ENCODE measurements at regions not wholly inside any gene's neighbourhood (a gene's known extent, or its start where the extent isn't known, plus 50 kb on each side); places are given as distances from the start of the nearest gene placed in this dataset.
"Not testable (repeated sequence)": the region's sequence is repeated elsewhere in the genome, so short reads cannot be mapped to it uniquely, and the experiment has no call there.

DNA sequence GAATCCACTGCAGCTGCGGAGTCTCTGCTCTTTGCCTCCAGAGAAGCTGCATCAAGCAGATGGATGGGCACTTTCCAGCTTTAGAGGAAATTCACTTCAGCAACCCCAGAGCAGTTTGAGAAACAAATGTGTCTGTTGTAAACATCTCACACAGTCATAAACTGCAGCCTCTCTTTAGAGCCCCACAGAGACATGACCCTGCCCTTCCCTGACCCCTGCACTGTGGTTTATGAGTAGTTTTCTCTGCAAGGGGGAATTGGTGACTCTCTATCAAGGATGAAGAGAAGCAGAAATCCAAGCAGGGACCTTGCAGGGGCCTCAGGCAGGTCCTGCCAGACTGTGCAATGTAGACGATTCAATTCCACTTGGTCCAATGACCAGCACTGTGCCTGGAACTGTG, 160.2 kb downstream of the SH2D4B start:
- DNase-seq (ENCODE audit: low read depth) = no peak

- DNase-seq (ENCODE audit: low read depth) = peak; percentile 51
Measured at GRCh38 chr10:80699602-80700039, 161.9 kb downstream of the SH2D4B start.

DNA sequence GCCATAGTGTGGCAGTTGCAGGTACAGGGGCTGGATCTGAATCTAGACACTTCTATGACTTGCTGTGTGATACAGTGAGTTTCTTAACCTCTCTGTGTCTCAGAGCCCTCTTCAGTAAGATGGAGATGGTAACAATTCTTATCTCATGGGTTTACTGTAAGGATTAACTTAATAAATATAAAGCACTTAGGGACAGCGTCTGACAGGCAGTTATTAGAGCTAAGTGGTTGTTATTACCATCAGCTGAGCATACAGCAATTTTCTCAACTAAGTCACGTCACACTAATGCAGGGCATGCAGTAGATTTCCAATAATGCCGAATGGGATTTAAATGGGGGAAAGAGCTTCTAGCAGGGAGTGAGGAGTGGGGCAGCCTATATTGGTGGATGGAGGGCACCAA, 162.6 kb downstream of the SH2D4B start:
- DNase-seq (ENCODE audit: low read depth) = no peak

GRCh38 chr10:80700760-80701444, 163.2 kb downstream of the SH2D4B start:
- no peak for DNase-seq (ENCODE audit: low read depth)

GRCh38 chr10:80701706-80702105, 164.0 kb downstream of the SH2D4B start:
- DNase-seq (ENCODE audit: low read depth) = no peak

GRCh38 chr10:80702143-80702542, 164.4 kb downstream of the SH2D4B start:
- no peak for DNase-seq (ENCODE audit: low read depth)

DNA sequence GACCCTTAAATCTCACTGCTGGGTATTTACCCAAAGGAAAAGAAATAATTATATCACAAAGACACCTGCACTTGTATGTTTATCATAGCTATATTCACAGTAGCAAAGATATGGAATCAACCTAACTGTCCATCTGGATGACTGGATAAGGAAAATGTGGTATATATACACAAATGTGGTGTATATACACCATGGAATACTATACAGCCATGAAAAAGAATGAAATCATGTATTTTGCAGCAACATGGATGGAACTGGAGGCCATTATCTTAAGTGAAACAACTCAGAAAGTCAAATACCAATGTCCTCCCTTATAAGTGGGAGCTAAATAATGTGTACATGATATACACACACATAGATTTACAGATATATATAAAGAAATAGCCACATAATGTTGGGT, 168.2 kb downstream of the SH2D4B start:
- DNase-seq (ENCODE audit: low read depth) = no peak

GRCh38 chr10:80708185-80708584, 170.5 kb downstream of the SH2D4B start:
- DNase-seq (ENCODE audit: low read depth) = no peak

GRCh38 chr10:80708808-80709207, 171.1 kb downstream of the SH2D4B start:
- DNase-seq (ENCODE audit: low read depth) = no peak

DNA sequence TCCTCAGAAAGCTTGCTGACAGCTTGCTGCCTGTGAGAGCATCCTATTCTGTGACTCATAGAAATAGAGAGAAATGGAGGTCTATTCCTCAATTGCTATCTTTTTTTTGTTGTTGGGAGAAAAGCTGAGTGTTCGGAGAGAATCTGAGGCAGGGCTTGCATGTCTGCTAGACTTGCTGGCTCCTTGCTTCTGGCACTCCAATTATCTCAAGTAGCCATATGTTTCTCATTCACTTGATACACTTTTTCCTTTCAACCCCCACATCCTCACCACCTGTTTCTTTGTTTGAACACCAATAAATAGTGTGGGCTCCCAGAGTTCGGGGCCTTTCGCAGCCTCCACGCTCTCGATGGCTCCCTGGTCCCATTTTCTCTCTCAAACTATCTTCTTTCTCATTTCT, 172.2 kb downstream of the SH2D4B start:
- DNase-seq (ENCODE audit: low read depth) = no peak

DNA sequence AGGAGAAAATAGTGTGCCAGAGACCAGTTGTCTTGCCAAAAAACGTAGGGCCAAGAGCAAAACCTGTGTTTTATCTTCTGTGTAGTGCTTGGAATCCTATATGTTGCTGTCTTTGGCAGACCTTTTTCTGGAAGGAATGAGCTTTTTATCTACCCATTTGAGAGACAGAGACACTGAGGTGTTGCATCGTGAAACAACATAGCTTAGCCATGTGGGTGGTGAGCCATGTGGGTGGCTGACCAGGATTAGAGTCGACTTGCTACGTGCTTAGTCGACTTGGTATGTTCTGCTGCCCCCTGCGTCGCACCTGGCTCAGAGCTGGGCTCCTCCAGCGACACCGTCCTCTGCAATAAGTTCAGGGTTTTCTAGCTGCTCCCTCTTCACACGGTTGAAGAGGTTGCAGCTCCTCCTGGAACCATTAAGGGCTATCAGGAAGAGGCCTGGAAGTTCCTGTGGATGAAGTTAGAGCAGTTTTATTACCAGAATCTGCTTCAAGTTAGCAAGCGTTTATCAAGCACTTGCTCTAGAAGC, 175.8 kb downstream of the SH2D4B start:
- DNase-seq (ENCODE audit: low read depth) = no peak

GRCh38 chr10:80714566-80714965, 176.9 kb downstream of the SH2D4B start:
- DNase-seq (ENCODE audit: low read depth) = no peak

DNA sequence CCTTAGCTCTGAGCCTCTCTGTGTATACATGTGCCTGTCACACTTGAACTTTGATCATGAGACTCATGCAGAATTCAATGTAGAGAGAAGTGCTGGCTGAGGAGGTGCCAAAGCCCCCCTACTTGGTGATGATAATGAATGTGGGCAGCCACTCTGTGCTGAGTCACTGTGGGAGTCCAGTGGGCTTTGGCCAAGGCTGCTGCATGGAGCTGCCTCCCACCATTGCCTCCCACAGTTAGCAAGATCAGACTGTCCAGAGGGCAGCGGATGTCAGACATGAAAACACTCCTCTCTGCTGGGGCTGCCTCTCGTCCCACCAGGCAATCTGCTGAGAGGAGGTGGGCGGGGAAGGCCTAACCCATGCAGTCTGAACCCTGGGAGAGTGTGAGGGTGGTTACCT, 180.3 kb downstream of the SH2D4B start:
- no peak for DNase-seq (ENCODE audit: low read depth)

- no peak for DNase-seq (ENCODE audit: low read depth)
Measured at GRCh38 chr10:80719935-80720334, 182.2 kb downstream of the SH2D4B start.

- DNase-seq (ENCODE audit: low read depth) = no peak
Measured at GRCh38 chr10:80720549-80720948, 182.8 kb downstream of the SH2D4B start.

DNA sequence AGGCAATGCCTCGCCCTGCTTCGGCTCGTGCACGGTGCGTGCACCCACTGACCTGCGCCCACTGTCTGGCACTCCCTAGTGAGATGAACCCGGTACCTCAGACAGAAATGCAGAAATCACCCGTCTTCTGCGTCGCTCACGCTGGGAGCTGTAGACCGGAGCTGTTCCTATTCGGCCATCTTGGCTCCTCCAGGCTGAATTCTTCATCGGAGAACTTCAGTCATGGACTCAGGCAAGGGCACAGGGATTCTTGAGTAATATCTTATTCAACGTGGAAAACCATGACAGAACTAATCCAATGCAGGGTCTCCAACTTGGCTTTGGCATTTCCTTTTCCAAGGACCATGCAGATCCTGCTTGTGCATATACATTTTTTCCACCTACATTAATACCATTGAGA, 190.7 kb downstream of the SH2D4B start:
- not testable (repeated sequence) for DNase-seq (ENCODE audit: low read depth)

- DNase-seq (ENCODE audit: low read depth) = no peak
Measured at GRCh38 chr10:80729896-80730295, 192.2 kb downstream of the SH2D4B start.

DNA sequence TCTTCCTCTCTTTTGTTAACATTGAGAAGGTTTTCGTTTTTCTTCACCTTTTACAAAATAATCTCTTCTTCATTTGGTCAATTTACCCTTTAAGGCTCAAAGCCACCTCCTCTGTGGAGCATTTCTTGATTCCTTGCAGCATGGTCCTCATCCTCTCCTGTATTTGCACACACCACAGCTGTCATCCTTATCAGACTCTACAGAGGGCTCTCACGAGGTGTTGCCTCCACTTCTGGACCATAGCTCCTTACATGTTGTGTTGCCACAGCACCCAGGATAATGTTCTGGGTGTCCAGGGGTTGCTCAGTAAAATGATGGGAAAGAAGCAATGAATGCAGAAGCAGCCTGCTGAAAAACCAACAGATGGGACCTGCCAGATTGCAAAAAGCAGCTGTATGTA, 192.8 kb downstream of the SH2D4B start:
- no peak for DNase-seq (ENCODE audit: low read depth)

DNA sequence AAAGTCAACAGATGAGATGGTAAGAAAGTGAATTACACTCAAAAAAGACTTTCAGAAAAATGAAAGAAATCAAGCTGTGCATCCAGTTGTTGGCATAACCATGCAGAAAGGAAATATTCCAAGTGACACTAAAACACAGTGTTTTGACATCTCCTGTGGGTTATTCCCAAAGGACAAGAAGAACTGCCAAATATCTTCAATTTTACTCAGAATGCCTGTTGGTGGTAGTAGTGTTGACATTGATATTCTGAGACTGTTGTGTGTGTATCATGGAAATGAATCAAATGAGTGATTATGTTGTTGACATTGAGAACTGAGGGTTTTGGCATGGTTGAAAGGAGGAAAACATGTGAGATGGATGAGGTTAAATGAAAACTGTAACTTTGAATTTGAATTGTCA, 196.9 kb downstream of the SH2D4B start:
- DNase-seq (ENCODE audit: low read depth) = no peak

- no peak for DNase-seq (ENCODE audit: low read depth)
Measured at GRCh38 chr10:80737209-80737608, 199.5 kb downstream of the SH2D4B start.

DNA sequence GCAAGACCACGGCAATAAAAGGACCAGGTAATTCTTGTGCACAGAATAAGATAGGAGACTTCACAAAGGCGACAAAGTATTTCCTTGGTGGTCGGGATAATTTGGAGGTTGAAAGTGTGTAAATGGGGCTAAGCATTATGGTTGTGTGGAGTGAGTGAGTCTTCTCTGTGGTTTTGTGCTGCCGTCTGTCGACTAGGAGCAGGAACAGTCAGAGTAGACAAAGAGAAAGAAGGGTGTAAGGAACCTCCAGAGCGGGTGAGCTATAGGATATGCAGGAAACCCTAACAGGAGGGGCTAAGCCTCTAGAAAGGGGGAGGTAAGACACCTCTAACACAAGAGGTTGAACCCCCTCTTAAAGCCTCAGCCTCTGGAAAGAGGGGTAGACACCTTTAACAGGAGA, 201.6 kb downstream of the SH2D4B start:
- no peak for DNase-seq (ENCODE audit: low read depth)

GRCh38 chr10:80739963-80740715, 202.4 kb downstream of the SH2D4B start:
- no peak for DNase-seq (ENCODE audit: low read depth)

DNA sequence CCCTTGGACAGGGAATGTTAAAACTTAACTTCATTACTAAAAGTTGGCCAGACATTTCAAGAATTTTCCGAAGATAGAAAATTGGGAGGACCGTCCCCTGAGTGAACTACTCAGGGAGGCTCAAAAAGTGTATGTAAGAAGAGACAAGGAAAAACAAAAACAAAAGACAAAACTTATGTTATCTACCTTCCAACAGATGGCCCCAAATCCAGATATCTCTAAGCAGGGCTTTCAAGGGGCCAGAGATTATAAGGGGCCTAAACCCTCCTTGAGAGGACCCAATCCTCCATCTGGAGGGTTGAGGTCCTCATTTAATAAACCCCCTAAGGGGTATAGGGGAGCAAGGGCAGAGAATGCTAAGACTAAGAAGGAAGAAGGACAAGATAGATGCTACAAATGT, 203.6 kb downstream of the SH2D4B start:
- no peak for DNase-seq (ENCODE audit: low read depth)
